Osteoblast (primary cell): ENCODE measurements at regions not wholly inside any gene's neighbourhood (a gene's known extent, or its start where the extent isn't known, plus 50 kb on each side); places are given as distances from the start of the nearest gene placed in this dataset.

ENCODE experiments used
- DNase-seq: peaks from one replicate; pipeline ENCODE4 v3.0.0; 2011; ENCODE audit warnings: low spot score, mixed read lengths; ENCODE audit not compliant: insufficient read length; ENCODE audit errors: missing footprints
- H2AFZ ChIP-seq: 2 replicates; pipeline ENCODE4 v1.6.0; 2011; ENCODE audit warnings: mild to moderate bottlenecking, low read length
- H3K27ac ChIP-seq: 2 replicates; pipeline ENCODE4 v1.5.1; 2011; ENCODE audit warnings: mild to moderate bottlenecking, low read depth, low read length, moderate library complexity
- H3K27me3 ChIP-seq: 2 replicates; pipeline ENCODE4 v1.6.0; 2012; ENCODE audit warnings: mild to moderate bottlenecking, control low read depth, inconsistent platforms, low read length, moderate library complexity; ENCODE audit not compliant: insufficient read depth
- H3K36me3 ChIP-seq: 2 replicates; pipeline ENCODE4 v1.5.1; 2011; ENCODE audit warnings: mild to moderate bottlenecking, low read length, control low read depth, moderate library complexity; ENCODE audit not compliant: insufficient read depth
- H3K4me1 ChIP-seq: 2 replicates; pipeline ENCODE4 v1.5.1; 2011; ENCODE audit warnings: mild to moderate bottlenecking, low read length, control low read depth, moderate library complexity; ENCODE audit not compliant: insufficient read depth
- H3K4me2 ChIP-seq: 2 replicates; pipeline ENCODE4 v1.6.0; 2011; ENCODE audit warnings: mild to moderate bottlenecking, low read length; ENCODE audit not compliant: insufficient read depth
- H3K4me3 ChIP-seq: fragments of 200-600 bp; sonication (generic); 3 replicates; pipeline ENCODE4 v1.5.1; 2012; ENCODE audit warnings: mild to moderate bottlenecking, low read length, inconsistent platforms; ENCODE audit not compliant: insufficient read depth
- H3K79me2 ChIP-seq: 2 replicates; pipeline ENCODE4 v1.6.0; 2012; ENCODE audit warnings: mild to moderate bottlenecking, low read length, control low read depth, inconsistent platforms; ENCODE audit not compliant: insufficient read depth
- H3K9me3 ChIP-seq: 2 replicates; pipeline ENCODE4 v1.5.1; 2011; ENCODE audit warnings: low read depth, low read length, control low read depth
- H4K20me1 ChIP-seq: 2 replicates; pipeline ENCODE4 v1.6.0; 2012; ENCODE audit warnings: mild to moderate bottlenecking, low read length, control low read depth; ENCODE audit not compliant: insufficient read depth
- CTCF ChIP-seq: IDR thresholded peaks from 2 replicates; pipeline ENCODE4 v1.5.1; 2011; ENCODE audit warnings: mild to moderate bottlenecking, low read depth, low read length, moderate library complexity; ENCODE audit errors: extremely low read depth

- H3K4me3 ChIP-seq: no peak overlapping the region
- no peaks in the 10 kb centered on the region for H3K4me1 ChIP-seq
- no peak for DNase-seq
- H3K4me2 ChIP-seq: no peak overlapping the region
- TF ChIP-seq CTCF: no peak
- H2AFZ ChIP-seq: no peak overlapping the region
- H3K79me2 ChIP-seq: no peaks in the 10 kb centered on the region
- H3K27ac ChIP-seq: no peak overlapping the region
- H3K9me3 ChIP-seq: no peaks in the 10 kb centered on the region
- H3K36me3 ChIP-seq: no peaks in the 10 kb centered on the region
- no peaks in the 10 kb centered on the region for H3K27me3 ChIP-seq
- no peaks in the 10 kb centered on the region for H4K20me1 ChIP-seq
Measured at GRCh38 chr15:96172417-96172816, 158.1 kb upstream of the NR2F2 start.

GRCh38 chr15:96176831-96177230, 153.7 kb upstream of the NR2F2 start:
- Histone ChIP-seq H3K79me2 (no peaks in the 10 kb centered on the region), H3K36me3 (no peaks in the 10 kb centered on the region), H4K20me1 (no peaks in the 10 kb centered on the region), H3K4me1 (peaks cover 5% of the 10 kb centered on the region), H3K4me3 (no peak overlapping the region), H3K27ac (no peak overlapping the region), H3K9me3 (no peaks in the 10 kb centered on the region), H2AFZ (no peak overlapping the region), H3K4me2 (no peak overlapping the region), H3K27me3 (no peaks in the 10 kb centered on the region)
- TF ChIP-seq CTCF: no peak
- no peak for DNase-seq

- no peaks in the 10 kb centered on the region for H3K9me3 ChIP-seq
- no peak for TF ChIP-seq CTCF
- peaks cover 6% of the 10 kb centered on the region for H3K4me1 ChIP-seq
- H3K4me3 ChIP-seq: no peak overlapping the region
- no peaks in the 10 kb centered on the region for H4K20me1 ChIP-seq
- no peak overlapping the region for H3K4me2 ChIP-seq
- no peak overlapping the region for H2AFZ ChIP-seq
- no peak overlapping the region for H3K27ac ChIP-seq
- no peaks in the 10 kb centered on the region for H3K27me3 ChIP-seq
- H3K79me2 ChIP-seq: no peaks in the 10 kb centered on the region
- no peak for DNase-seq
- H3K36me3 ChIP-seq: no peaks in the 10 kb centered on the region
Measured at GRCh38 chr15:96177279-96177678, 153.2 kb upstream of the NR2F2 start.

DNA sequence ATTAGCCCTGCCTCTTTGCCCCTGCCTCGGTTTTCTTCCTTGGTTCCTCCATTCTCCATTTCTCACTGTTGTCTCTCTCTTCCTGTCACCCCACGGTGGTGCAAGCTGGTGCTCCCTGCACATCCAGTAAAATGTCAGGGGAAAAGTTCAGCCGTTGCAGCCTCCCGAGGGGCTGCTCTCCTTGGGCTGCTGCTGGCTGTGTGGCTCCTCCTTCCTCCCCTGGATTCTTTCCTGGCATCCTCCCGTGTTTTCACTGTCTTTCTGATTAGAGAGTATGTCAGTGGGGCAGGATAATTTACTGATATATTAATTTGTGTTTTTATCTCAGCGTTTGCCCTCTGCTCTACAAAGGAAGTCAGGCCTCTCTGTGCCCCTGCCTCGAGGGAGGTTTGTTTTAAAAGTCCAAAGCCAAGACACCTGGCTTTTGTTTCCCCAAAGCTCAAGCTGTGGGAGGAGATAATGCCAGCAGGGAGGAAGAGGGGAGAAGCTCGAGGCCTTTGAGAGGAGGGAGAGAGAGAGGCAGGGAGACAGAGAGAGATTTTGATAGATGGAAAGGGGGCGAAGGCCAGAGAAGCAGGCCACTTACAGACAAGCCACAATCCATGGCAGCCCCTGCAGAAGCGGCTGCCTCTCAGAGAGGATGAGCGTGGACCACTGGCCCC, 150.3 kb upstream of the NR2F2 start:
- H3K36me3 ChIP-seq: no peaks in the 10 kb centered on the region
- peaks cover 6% of the 10 kb centered on the region for H3K4me1 ChIP-seq
- no peaks in the 10 kb centered on the region for H3K79me2 ChIP-seq
- no peak for TF ChIP-seq CTCF
- DNase-seq: peak; percentile 13
- H3K9me3 ChIP-seq: no peaks in the 10 kb centered on the region
- H3K4me2 ChIP-seq: no peak overlapping the region
- no peak overlapping the region for H3K4me3 ChIP-seq
- no peaks in the 10 kb centered on the region for H3K27me3 ChIP-seq
- no peaks in the 10 kb centered on the region for H4K20me1 ChIP-seq
- H2AFZ ChIP-seq: no peak overlapping the region
- no peak overlapping the region for H3K27ac ChIP-seq
